Ovary (tissue), 3 donors: ENCODE measurements at regions not wholly inside any gene's neighbourhood (a gene's known extent, or its start where the extent isn't known, plus 50 kb on each side); places are given as distances from the start of the nearest gene placed in this dataset.

Source experiments
- CTCF ChIP-seq, 3 donors: fragments of 450-650 bp in 2 of 3; fragments of 200-600 bp in 1 of 3; IDR thresholded peaks; one replicate each; pipeline versions ENCODE4 v1.5.1 to v1.8.0; 2016 to 2022; ENCODE audit warnings: antibody characterized with exemption in 3 of 3, mild to moderate bottlenecking in 1 of 3
- POLR2A ChIP-seq: fragments of 450-650 bp; IDR thresholded peaks from one replicate; pipeline ENCODE4 v1.6.1; 2017; ENCODE audit warnings: antibody characterized with exemption, mild to moderate bottlenecking, moderate library complexity
- donor health status: DM: no; HTN: no; CAD: no.

GRCh38 chr5:117675646-117676045 lies 1101.0 kb upstream of the SEMA6A start:
- no peak for TF ChIP-seq CTCF (IDR thresholded peaks at IDR 0.05)
- no peak for TF ChIP-seq POLR2A
